ENCODE measurements at regions not wholly inside any gene's neighbourhood (a gene's known extent, or its start where the extent isn't known, plus 50 kb on each side); places are given as distances from the start of the nearest gene placed in this dataset.

DNA sequence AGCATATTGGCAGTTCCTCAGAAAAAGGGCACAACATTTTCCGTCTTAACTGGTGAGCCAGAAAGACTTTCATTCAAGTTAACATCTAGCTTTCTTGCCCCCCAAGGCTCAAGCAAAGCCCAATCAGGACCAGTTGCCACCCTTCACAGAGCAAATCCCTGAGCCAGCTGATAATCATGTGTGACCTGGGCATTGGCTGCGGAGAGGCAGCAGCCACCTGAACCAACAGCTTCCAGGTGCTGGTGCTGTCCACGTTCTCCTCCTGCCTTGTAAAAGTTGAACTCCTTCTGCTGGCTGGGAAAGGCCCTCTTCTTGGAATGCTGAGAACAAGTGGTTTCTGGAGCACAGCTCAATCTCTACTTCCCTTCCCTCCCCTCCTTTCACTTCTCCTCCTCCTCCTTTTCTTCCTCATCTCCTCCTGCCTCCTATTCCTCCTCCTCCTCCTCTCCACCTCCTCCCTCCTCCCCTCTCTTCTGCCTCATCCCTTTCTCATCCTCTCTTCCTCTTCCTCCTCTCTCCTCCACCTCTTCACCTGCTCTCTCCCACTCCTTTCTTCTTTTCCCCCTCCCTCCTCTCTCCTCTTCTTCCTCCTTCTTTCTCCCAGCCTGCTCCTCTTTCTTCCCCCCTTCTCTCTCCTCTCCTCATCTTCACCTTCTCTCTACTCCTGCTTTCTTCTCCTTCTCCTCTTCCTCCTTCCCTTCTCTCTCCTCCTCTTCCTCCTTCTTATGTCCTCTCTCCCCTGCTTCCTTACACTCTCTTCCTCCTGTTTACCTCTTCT is 140.6 kb downstream of the JCAD start:
- no peak overlapping the region for H3K4me3 Mint-ChIP-seq
- ATAC-seq (replicated peaks): no peak
- H3K27ac Mint-ChIP-seq: no peak overlapping the region

DNA sequence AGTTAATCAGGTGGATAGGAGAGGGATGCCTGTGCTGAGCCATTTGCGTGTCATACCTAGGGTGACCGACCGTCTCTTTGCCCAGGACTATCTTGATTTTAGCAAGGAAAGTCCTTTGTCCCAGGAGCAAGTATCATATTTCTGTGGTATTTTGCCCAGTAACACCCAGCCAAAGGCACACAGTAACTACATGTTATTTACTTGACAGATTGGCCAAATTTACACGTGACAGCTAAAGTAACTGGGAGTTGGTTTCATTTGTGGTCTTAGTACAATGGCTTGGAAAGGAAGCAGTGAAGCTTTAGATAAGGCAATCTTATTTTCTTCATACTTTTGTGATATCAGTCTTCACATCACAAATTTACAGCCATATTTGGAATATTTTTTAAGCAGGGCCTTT is 142.1 kb downstream of the JCAD start:
- H3K27me3 Mint-ChIP-seq: peaks cover 19% of the 10 kb centered on the region
- H3K36me3 Mint-ChIP-seq (ENCODE audit: low read depth): no peaks in the 10 kb centered on the region
- no peak overlapping the region for H3K4me3 Mint-ChIP-seq
- no peaks in the 10 kb centered on the region for H3K9me3 Mint-ChIP-seq
- H3K4me1 Mint-ChIP-seq: no peaks in the 10 kb centered on the region
- no peak for ATAC-seq (replicated peaks)
- H3K27ac Mint-ChIP-seq: no peak overlapping the region

More for the DNA sequence above, 140.6 kb downstream of the JCAD start:
- Mint-ChIP-seq H3K9me3 (no peaks in the 10 kb centered on the region), H3K27me3 (peaks cover 26% of the 10 kb centered on the region), H3K36me3 (ENCODE audit: low read depth) (no peaks in the 10 kb centered on the region), H3K4me1 (no peaks in the 10 kb centered on the region)

DNA sequence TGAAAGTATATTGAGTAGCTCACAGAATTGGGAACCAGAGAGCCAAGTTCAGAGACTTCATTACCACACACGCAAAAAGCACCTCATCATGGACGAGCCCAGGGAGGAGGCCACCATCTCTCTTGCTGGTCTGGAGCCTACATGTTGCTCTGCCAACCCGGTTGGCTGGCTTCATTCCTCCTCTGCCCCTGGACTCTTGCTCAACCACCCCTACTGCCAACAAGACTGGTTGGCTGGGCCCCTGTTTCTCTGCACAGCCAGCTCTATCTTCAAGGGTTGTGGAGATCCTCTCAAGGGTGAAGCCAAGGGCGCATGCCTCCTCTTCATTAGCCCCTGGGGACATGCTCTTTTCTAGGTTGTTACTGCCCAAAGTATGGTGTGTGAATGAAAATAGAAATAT is 142.7 kb downstream of the JCAD start:
- Mint-ChIP-seq H3K27me3 (peaks cover 19% of the 10 kb centered on the region), H3K4me3 (no peak overlapping the region), H3K36me3 (ENCODE audit: low read depth) (no peaks in the 10 kb centered on the region), H3K27ac (no peak overlapping the region), H3K9me3 (no peaks in the 10 kb centered on the region), H3K4me1 (no peaks in the 10 kb centered on the region)
- ATAC-seq (replicated peaks): no peak

DNA sequence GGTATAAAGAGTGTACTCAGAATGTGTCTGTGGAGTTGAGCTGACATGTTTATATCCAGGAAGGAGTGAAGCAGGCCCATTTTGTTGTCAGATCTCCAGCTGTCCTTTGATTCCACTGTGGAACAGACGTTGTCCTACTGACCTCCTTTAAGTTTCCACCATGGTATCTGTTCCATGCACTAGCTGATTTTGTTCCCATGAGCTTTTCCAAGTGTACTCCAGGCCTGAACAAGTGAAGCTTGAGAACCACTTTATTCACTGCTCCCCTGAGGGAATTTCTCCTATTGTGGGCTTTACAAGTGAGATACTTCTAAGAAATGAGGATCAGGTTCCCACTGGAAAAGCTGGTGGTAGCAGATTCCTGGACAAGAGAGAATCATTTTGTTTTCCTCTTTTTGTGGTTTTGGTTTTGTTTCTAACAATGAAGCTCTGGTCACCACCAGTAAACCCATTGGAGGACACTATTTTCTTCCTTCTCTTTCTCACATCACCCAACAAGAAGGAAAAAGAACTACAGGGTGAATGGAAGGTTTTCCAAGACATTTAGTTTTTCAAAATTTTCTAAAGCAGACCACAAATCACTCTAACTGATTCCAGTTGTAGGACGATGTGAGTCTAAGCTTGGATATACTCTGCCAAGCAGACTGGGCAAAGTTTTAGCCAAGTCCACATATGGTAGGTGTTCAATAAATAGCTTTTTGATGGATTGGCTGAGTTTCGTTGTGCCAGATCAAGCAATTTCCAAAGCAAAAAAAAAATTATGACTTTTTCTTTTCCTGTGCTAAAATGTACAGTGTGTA is 144.2 kb downstream of the JCAD start:
- Mint-ChIP-seq H3K4me1 (no peaks in the 10 kb centered on the region), H3K36me3 (ENCODE audit: low read depth) (no peaks in the 10 kb centered on the region), H3K4me3 (no peak overlapping the region), H3K9me3 (no peaks in the 10 kb centered on the region), H3K27me3 (peaks cover 23% of the 10 kb centered on the region), H3K27ac (no peak overlapping the region)
- ATAC-seq (replicated peaks): no peak

DNA sequence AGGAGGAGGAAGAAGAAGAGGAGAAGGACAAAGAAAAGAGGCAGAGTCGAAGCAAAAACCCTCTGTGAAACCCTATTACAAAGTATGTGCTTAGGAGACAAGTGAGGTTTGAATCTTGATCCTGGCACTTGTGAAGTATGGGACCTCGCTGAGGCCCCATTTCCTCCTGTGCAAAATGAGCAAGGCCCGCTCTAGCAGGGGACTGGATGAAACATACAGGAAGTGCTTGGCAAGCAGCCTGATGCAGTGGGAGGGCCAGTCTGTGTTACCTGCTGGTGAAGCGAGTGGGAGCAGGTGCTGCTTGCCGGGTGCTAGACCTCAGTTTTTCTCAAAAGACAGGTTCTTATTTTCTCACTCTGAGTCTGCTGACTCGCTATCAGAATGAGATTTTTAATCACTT is 150.4 kb downstream of the JCAD start:
- no peak overlapping the region for H3K27ac Mint-ChIP-seq

DNA sequence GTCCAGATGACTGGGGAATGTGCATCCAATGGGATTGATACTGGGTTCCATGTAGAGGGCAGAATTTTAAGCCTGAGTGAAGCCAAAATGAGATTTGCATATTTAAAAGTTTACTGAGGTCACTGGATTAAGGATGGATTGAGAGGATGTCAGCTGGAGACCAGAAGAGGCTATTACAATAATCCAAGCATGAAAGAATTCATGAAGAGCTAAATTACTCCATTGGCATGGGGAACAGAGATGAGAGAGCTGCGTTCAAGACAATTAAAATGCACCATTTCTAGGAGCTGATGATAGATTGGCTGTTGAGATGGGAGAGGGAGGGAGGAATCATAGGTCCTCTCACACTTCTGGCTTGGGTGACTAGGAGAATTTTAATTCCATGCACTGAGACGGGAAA is 158.5 kb downstream of the JCAD start:
- no peak for ATAC-seq (replicated peaks)
- Mint-ChIP-seq H3K4me3 (no peak overlapping the region), H3K36me3 (ENCODE audit: low read depth) (no peaks in the 10 kb centered on the region), H3K9me3 (no peaks in the 10 kb centered on the region), H3K4me1 (no peaks in the 10 kb centered on the region), H3K27me3 (peaks cover 18% of the 10 kb centered on the region), H3K27ac (no peak overlapping the region)

More for the DNA sequence above, 150.4 kb downstream of the JCAD start:
- Mint-ChIP-seq H3K4me3 (peak overlapping the region; percentile 10), H3K27me3 (peaks cover 31% of the 10 kb centered on the region), H3K36me3 (ENCODE audit: low read depth) (no peaks in the 10 kb centered on the region), H3K4me1 (no peaks in the 10 kb centered on the region), H3K9me3 (no peaks in the 10 kb centered on the region)
- no peak for ATAC-seq (replicated peaks)

DNA sequence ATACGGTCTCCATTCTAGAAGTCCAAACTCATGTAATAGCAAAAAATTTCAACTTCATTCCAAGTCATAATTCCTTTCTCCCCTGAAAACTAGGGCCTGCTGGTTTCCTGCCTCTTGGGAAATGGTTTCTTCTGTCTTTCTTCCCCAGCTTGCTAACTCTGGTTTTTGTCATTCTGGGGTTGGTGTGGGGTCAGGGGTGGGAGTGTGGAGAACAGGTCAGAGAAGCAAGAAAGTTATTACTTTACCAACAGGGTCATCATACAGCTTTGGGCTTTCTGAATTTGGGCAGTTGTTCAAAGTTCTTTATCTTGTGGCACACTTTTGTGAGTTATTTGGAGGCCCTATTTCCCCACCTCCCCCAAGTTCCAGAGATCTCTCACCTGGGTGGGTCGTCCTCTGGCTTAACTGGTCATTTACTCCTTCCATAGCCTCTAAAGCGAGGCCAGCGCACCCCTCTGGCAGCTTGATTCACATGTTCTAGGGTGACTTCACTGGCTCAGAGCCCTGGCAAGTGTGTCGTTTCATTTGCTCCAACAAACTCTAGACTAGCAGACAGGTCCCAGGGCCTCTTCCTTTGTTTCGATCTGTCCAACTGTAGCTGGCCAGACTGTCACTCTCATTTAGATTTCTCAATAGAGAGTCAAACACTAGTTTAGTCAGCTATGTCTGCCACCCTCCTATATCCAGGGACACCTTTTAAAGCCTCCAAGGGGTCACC is 161.2 kb downstream of the JCAD start:
- peaks cover 14% of the 10 kb centered on the region for H3K27me3 Mint-ChIP-seq
- H3K27ac Mint-ChIP-seq: no peak overlapping the region
- no peaks in the 10 kb centered on the region for H3K36me3 Mint-ChIP-seq (ENCODE audit: low read depth)
- H3K9me3 Mint-ChIP-seq: no peaks in the 10 kb centered on the region
- no peaks in the 10 kb centered on the region for H3K4me1 Mint-ChIP-seq
- ATAC-seq (replicated peaks): no peak
- no peak overlapping the region for H3K4me3 Mint-ChIP-seq

DNA sequence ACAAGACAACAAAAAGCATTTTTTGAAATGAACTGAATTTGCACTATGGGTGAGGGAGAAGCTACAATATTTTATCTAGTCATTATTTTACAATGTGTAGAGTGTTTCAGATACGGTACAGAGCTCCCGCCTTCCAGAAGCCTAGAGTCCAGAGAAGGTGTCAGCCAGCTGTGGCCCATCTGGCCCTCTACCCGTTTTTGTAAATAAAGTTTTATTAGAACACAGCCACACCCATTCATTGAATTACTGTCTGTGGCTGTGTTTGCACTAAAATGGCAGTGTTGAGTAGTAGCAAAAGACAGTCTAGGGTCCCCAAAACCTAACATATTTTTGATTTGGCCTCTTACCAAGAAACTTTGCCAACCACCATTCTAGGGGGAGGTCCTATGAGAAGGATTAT is 162.0 kb downstream of the JCAD start:
- H3K4me3 Mint-ChIP-seq: no peak overlapping the region
- H3K9me3 Mint-ChIP-seq: no peaks in the 10 kb centered on the region
- no peaks in the 10 kb centered on the region for H3K36me3 Mint-ChIP-seq (ENCODE audit: low read depth)
- no peak overlapping the region for H3K27ac Mint-ChIP-seq
- H3K27me3 Mint-ChIP-seq: peaks cover 14% of the 10 kb centered on the region
- no peak for ATAC-seq (replicated peaks)
- H3K4me1 Mint-ChIP-seq: no peaks in the 10 kb centered on the region

DNA sequence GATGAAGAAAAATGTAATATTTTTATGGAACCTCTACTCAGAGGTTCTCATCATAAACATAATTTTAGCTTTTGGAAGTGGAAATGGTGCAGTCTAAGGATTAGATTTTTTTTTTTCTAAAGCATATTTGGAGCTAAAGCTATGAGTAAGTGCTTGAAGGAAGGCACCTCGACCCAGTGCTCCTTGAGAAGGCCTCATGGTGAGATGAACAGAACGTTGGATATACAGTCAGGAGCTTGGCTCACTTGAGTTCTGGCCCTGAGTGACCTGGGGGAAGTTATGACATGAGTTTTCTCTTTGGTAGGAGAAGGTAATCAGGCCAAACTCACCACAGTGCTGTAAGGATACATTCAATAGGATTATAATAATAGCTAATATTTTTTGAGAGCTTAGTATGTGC is 163.3 kb downstream of the JCAD start:
- ATAC-seq (replicated peaks): no peak
- no peak overlapping the region for H3K4me3 Mint-ChIP-seq
- H3K27ac Mint-ChIP-seq: no peak overlapping the region
- no peaks in the 10 kb centered on the region for H3K4me1 Mint-ChIP-seq
- H3K36me3 Mint-ChIP-seq (ENCODE audit: low read depth): no peaks in the 10 kb centered on the region
- H3K9me3 Mint-ChIP-seq: no peaks in the 10 kb centered on the region
- peaks cover 13% of the 10 kb centered on the region for H3K27me3 Mint-ChIP-seq

DNA sequence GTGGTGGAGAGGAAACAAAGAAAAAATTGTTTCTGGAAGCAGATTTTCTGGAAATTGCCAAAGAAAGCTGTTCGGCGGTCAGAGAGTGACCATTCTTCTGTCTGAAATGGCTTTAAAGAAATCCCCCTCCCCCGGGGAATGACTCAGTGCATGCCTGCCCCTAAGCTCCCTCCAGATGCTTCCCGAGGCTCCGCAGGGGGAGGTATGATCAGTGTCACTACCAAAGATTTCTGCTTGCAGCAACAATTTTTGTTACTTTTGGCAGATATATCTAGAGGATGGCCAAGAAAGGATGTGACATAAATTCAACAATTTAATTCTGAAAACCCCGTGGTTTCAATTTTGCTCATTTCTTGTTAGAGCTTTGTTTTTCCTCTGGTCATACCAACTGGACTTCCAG is 163.9 kb downstream of the JCAD start:
- H3K4me3 Mint-ChIP-seq: no peak overlapping the region
- no peaks in the 10 kb centered on the region for H3K9me3 Mint-ChIP-seq
- ATAC-seq (replicated peaks): no peak
- no peaks in the 10 kb centered on the region for H3K36me3 Mint-ChIP-seq (ENCODE audit: low read depth)
- no peaks in the 10 kb centered on the region for H3K4me1 Mint-ChIP-seq
- no peak overlapping the region for H3K27ac Mint-ChIP-seq
- peaks cover 7% of the 10 kb centered on the region for H3K27me3 Mint-ChIP-seq

DNA sequence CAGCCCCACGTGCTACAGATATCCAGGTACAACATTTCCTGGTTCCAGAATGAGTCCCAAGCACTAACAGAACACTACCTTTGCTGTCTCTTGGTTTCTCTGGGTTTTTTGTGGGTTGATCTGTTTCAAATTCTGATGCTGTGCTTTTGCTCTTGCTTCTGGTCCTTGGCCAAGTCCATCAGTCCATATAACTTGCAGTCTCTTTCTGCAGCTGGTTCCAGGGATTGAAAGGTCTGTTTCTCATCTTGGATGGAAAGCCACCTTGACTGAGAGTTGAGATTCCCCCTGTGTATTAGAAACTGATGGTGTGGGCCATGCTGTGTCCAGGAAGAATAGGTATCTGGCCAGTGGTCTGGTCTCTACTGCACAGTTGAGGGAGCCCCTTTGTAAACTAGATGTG is 171.1 kb downstream of the JCAD start:
- no peak for ATAC-seq (replicated peaks)
- Mint-ChIP-seq H3K27me3 (peaks cover 4% of the 10 kb centered on the region), H3K9me3 (no peaks in the 10 kb centered on the region), H3K4me3 (no peak overlapping the region), H3K4me1 (no peaks in the 10 kb centered on the region), H3K36me3 (ENCODE audit: low read depth) (no peaks in the 10 kb centered on the region), H3K27ac (no peak overlapping the region)

DNA sequence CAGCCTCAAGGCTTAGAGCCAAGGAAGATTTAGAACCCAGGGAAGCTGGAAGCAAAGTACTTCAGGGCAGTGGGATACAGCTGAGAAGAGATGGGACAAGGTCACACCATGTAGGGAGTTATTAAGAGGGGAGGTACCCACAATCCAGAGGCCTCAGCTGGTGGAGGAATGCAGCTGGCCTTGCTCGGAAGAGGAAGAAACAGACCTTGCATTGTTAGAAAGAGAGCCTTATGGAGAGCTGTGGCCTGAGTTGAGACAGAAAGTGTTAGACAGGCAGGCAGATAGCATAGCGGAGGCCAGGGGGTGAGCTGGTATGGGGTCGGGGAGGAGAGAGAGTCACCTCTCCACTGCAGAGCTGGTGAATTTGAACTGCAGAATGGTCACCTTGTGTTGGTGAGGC is 173.1 kb downstream of the JCAD start:
- Mint-ChIP-seq H3K27me3 (peaks cover 4% of the 10 kb centered on the region), H3K36me3 (ENCODE audit: low read depth) (no peaks in the 10 kb centered on the region), H3K9me3 (no peaks in the 10 kb centered on the region), H3K4me1 (no peaks in the 10 kb centered on the region), H3K27ac (no peak overlapping the region), H3K4me3 (no peak overlapping the region)
- no peak for ATAC-seq (replicated peaks)

DNA sequence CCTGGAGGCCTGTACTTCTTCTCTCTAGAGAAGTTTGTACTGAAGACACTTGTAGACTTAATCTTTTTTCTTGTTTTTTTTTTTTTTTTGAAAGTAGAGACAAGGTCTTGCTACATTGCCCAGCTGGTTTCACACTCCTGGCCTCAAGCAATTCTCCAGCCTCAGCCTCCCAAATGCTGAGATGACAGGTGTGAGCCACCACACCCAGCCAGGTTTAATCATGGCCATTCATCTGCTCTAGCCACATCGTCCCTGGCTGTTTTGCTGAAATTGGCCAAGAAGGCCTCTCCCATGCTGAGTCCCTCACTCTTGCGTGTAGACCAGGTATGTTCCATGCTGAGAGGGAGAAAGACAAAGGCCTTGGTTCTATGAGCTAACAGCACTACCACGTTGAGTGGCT is 176.2 kb downstream of the JCAD start:
- H3K27me3 Mint-ChIP-seq: peaks cover 4% of the 10 kb centered on the region
- ATAC-seq (replicated peaks): no peak
- no peaks in the 10 kb centered on the region for H3K4me1 Mint-ChIP-seq
- no peaks in the 10 kb centered on the region for H3K36me3 Mint-ChIP-seq (ENCODE audit: low read depth)
- no peak overlapping the region for H3K27ac Mint-ChIP-seq
- no peaks in the 10 kb centered on the region for H3K9me3 Mint-ChIP-seq
- H3K4me3 Mint-ChIP-seq: no peak overlapping the region

DNA sequence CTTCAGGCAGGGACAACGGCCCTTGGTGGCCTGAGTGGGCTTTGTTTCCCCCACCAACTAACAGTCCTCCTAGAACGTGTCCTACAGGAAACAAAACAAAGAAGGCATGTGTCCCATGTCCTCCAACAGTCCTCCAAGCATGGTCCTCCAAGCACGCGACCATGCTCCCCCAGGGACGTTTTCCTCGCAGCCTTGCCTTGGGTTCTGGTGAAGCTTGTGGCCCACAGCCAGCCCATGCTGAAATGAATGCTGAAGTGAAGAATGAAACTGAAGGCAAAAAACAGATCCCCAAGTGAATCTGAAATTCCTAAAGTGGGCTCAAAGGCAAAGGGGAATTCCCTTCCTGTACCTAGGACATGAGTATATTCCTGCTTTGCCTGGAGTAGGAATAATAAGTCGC is 176.6 kb downstream of the JCAD start:
- no peak for ATAC-seq (replicated peaks)
- Mint-ChIP-seq H3K4me1 (no peaks in the 10 kb centered on the region), H3K9me3 (no peaks in the 10 kb centered on the region), H3K27me3 (peaks cover 6% of the 10 kb centered on the region), H3K36me3 (ENCODE audit: low read depth) (no peaks in the 10 kb centered on the region), H3K27ac (no peak overlapping the region), H3K4me3 (no peak overlapping the region)

DNA sequence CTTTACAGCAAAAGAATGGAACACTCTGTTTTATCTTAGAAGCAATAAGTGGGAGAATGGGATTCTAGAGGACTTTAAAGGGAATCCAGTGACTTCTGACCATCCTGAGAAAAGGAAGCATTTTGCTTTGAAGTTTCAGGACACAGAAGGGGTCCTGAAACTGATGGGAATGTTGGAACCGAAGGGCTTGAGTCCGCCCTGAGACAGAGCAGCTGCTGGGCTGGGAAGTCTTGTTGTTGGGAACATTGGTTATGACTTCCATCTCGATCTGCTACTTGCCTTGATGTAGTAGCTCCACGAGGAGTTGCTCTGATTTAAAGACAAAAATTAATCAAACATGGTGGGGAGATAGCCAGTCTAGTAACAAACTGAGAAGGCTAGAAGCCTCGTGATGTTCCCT is 177.6 kb downstream of the JCAD start:
- no peaks in the 10 kb centered on the region for H3K4me1 Mint-ChIP-seq
- ATAC-seq (replicated peaks): no peak
- no peaks in the 10 kb centered on the region for H3K36me3 Mint-ChIP-seq (ENCODE audit: low read depth)
- no peaks in the 10 kb centered on the region for H3K9me3 Mint-ChIP-seq
- no peak overlapping the region for H3K27ac Mint-ChIP-seq
- no peak overlapping the region for H3K4me3 Mint-ChIP-seq
- peaks cover 14% of the 10 kb centered on the region for H3K27me3 Mint-ChIP-seq
